GM18517 (cell line): ENCODE measurements at regions not wholly inside any gene's neighbourhood (a gene's known extent, or its start where the extent isn't known, plus 50 kb on each side); places are given as distances from the start of the nearest gene placed in this dataset.
"Not testable (repeated sequence)": the region's sequence is repeated elsewhere in the genome, so short reads cannot be mapped to it uniquely, and the experiment has no call there.

Source experiments
- ATAC-seq: cut with Tn5 transposase; IDR thresholded peaks from one replicate; pipeline ENCODE4 v1.9.1; 2021; ENCODE audit warnings: mild to moderate bottlenecking, moderate library complexity; ENCODE audit not compliant: unreplicated experiment

DNA sequence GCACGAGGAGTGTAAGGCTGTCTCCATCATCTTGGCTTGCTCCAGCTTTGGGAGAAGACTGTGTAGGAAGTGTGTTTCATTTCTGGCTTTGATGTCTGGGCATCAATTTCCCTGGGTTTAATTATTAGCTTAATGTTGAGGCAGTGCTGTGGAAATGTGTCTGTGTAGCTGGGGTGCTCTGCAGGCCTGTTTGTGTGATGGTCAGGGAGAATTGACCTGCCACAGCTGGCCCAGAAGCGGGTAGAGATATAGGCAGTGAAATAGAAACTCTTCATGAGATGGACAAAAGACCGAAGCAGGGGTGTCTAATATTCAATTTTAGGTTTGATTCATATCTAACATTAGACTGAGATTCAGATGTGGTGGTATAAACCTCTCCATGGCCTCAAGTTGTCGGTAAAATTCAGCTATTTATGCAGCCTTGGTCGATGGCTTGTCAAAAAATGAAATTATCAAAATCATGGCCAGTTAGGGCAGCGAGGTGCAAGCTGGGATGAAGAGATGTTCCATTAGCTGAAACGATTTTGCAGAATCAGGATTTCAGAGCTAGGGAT lies 95.3 kb upstream of the SNX9 start:
- no peak for ATAC-seq

- no peak for ATAC-seq
These were observed 94.7 kb upstream of the SNX9 start for GRCh38 chr6:157728183-157728881.

- no peak for ATAC-seq
These were observed 91.8 kb upstream of the SNX9 start for GRCh38 chr6:157731221-157731620.

DNA sequence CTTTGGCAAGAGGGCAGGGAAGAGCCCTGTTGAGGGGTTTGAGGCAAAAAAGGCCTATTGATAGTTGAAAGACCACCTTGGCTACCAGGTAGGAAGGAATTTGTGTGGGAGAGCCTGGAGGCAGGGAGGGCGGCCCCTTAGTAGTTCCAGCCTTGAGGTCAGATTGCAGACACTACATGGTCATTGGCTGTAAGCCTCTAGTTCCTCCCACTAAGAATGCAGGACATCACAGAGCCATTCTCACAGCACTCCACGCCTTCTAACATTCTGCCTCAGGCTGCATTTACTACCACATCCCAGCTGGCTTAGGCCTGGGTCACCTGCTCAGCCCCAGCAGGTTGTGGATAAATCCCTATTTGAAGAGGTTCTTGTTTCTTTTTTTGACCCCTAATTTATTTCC lies 91.0 kb upstream of the SNX9 start:
- ATAC-seq = no peak

DNA sequence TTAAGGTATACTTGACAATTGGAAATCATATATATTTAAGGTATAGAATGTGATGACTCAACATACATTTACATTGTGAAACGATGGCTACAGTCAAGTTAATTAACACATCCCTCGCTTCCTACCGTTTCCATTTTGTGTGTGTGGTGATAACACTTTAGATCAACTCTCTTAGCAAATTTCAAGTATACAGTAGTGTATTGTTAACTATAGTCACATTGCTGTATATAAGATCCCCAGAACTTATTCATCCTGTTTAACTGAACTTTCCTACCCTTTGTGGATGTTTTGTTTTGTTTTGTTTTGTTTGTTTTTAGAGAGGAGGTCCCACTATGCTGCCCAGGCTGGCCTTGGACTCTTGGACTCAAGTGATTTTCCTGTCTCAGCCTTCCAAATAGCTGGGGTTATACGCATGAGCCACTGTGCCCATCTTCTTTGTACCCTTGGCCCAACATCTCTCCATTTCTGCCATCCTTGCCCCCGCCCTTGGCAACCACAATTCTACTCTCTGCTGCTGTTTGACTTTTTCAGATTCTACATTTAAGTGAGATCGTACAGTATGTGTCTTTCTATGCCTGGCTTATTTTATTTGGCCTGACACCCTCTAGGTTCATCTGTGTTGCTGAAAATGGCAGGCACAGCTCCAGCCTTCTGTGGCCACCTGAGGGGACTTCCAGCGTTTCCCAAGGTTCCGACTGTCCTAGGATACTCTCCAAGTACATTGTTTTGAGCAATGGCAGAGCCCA lies 90.5 kb upstream of the SNX9 start:
- ATAC-seq = no peak

GRCh38 chr6:157736555-157736954 lies 86.5 kb upstream of the SNX9 start:
- not testable (repeated sequence) for ATAC-seq

DNA sequence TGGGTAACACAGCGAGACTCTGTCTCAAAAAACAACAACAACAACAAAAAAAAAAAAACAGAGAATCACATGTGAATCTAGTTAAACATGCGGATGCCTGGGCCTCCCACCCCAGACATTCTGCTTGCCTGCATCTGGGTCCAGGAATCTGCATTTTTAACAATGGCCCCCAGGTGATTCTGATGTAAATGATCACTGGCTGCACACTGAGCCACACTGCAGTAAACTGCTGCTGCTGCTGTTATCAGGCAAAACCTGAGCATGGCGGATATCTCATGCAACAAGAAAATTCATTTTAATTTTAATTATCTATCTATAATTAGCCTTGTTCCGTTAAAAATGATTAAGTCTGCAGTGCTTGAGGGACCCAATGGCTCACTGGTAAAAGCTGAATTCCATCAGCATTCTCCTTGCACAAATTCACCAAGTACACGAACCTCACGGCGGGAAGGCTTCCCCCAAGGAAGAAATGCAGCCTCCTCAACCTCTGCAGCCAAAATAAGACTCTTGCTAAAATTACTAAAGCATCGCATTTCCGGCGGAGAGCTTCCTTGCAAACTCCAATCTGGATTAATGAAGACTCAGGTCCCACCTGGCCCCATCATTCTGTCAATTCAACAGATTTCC lies 81.6 kb upstream of the SNX9 start:
- no peak for ATAC-seq

DNA sequence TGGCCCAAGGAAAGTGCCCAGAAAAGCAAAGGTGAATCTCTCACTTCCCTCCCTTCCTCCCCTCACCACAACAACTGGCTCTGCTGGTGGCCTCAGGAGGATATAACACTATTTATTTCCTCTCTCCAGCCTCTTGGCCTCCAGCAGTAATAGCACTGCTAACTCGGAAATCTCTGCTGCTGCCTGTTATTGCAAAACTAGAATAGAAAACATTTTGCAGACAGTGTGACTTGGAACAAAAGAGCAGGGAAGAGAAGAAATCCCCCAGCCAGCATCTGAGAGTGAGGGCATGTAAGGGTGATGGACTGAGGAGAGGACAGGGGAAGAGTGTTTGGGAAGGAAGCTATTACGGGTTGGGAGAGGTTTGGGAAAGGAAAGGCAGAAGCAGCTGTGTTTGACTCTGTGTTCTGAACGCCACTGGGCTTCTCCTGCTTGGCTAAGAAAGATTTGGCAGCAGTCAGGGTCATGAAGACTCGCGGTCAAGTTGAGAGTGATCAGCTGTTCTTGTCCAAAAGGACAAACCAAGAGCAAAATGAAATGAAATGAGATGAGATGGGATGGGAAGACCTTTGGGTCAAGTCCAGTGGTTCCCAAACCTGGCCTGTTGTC lies 81.0 kb upstream of the SNX9 start:
- ATAC-seq = no peak

GRCh38 chr6:157744102-157744601 lies 78.9 kb upstream of the SNX9 start:
- no peak for ATAC-seq

DNA sequence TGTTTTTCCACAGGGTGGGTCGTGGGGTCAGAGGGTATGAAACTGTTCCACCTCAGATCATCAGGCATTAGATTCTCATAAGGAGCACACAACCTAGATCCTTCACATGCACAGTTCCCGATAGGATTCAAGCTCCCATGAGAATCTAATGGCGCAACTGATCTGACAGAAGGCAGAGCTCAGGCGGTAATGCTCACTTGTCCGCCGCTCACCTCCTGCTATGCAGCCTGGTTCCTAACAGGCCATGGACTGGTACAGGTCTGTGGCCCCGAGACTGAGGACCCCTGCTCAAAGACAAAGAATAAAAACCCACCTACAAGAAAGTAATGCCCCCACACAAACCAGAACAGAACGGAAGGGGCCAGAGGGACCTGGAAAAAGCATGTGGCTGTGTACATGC lies 76.1 kb upstream of the SNX9 start:
- no peak for ATAC-seq

- ATAC-seq = no peak
These were observed 75.7 kb upstream of the SNX9 start for GRCh38 chr6:157747370-157747769.

GRCh38 chr6:157748839-157749571 lies 74.0 kb upstream of the SNX9 start:
- no peak for ATAC-seq

DNA sequence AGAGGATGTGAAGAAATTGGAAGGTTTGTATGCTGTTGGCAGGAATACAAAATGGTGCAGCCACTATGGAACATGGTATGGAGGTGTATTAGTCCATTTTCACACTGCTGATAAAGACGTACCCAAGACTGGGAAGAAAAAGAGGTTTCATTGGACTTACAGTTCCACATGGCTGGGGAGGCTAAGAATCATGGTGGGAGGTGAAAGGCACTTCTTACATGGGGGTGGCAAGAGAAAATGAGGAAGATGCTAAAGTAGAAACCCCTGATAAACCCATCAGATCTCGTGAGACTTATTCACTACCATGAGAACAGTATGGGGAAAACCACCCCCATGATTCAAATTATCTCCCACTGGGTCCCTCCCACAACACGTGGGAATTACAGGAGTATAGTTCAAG lies 72.1 kb upstream of the SNX9 start:
- ATAC-seq = not testable (repeated sequence)

DNA sequence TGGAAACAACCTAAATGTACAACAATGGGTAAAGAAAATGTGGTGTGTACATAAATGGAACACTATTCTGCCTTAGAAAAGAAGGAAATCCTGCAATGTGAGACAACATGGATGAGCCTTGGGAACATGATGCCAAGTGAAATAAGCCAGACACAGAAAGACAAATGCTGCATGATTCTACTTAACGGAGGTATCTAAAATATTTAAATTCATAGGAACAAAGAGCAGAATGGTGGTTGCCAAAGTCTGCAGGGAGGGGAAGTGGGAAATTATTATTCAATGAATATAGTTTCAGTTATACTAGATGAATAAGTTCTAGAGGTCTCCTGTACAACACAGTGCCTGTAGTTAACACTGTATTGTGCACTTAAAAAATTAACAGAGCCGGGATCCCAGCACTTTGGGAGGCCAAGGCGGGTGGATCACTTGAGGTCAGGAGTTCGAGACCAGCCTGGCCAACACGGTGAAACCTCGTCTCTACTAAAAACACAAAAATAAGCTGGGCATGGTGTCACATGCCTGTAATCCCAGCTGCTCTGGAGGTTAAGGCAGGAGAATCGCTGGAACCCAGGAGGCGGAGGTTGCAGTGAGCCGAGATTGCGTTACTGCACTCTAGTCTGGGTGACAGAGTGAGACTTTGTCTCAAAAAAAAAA lies 71.4 kb upstream of the SNX9 start:
- ATAC-seq = no peak

DNA sequence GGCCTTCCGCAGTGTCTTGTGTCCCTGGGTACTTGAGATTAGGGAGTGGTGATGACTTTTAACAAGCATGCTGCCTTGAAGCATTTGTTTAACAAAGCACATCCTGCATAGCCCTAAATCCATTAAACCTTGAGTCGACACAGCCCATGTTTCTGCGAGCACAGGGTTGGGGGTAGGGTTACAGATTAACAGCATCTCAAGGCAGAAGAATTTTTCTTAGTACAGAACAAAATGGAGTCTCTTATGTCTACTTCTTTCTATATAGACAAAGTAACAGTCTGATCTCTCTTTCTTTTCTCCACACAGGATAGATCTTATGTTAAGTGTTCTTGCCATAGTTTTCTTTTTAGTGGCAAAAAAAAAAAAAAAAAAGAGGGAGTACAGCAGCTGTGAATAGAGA lies 70.2 kb upstream of the SNX9 start:
- ATAC-seq = not testable (repeated sequence)

DNA sequence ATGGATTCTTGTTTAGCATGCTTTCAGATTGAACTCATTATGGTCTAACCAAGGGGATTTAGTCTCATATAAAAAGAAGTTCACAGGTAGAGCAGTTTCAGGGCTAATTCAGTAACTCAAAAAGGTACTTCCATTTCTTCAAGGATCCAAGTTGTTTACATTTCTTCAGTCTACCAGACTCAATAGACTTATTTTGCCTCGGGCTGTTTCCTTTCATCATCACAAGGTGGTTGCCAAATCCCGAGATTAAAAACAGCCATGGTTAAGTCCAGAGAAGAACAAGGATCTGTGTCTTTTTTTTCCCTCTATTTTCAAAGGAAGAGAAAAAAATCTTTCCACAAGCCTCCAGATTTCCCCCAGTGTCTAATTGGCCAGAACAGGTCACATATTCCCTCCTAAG lies 69.8 kb upstream of the SNX9 start:
- ATAC-seq = no peak

DNA sequence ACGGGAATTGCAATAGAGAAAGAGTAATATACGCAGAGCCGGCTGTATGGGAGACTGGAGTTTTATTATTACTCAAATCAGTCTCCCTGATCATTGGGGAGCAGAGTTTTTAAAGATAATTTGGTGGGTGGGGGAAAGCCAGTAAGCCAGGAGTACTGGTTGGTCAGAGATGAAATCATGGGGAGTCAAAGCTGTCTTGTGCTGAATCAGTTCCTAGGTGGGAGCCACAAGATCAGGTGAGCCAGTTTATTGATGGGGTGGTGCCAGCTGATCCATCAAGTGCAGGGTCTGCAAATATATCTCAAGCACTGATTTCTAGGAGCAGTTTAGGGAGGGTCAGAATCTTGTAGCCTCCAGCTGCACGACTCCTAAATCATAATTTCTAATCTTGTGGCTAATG lies 69.2 kb upstream of the SNX9 start:
- not testable (repeated sequence) for ATAC-seq

DNA sequence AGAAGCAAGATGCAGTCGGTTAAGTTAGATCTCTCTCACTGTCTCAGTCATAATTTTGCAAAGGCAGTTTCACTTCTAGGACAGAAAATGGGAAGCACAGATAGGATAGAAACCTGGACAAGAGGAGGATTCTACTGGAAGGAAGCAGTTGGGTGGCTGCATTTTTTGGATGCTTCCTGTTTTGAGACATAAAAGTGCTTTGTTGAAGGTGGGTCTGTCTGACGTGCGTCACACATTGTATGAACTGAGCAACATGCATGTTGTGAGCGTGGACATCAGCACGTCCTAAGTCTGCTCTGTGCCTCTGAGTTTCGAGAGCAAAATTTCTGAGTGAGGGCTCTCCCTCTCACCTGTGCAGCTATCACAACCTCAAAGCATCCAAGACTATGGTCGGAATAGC lies 68.7 kb upstream of the SNX9 start:
- no peak for ATAC-seq

DNA sequence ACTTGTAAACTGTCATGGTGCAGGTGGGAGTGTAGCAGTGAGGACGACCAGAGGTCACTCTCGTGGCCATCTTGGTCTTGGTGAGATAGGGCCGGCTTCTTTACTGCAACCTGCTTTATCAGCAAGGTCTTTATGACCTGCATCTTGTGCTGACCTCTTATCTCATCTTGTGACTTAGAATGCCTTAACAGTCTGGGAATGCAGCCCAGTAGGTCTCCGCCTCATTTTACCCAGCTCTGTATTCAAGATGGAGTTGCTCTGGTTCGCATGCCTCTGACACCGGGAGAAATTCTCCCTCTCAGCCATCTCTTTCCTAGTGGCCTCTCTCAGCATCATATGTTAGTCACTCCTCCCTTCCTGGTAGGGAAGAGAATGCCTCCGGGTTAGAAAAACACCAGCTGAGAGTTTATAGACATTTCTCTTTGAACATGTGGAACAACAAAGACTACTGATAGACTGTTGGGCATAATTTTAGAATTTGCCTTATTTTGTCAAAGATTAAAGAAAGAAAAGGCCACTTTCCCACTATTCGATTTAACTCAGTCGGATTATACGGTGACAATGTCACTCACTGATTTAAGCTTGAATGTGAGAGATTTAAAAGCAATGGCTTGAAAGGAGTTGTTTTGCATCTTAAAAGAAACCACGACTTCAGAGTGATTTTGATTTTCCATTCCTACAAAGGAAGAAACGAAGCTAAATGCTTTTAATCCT lies 67.9 kb upstream of the SNX9 start:
- ATAC-seq = no peak
